K562 (cell line): ENCODE measurements at regions not wholly inside any gene's neighbourhood (a gene's known extent, or its start where the extent isn't known, plus 50 kb on each side); places are given as distances from the start of the nearest gene placed in this dataset.
A peak's percentile ranks its signal among the peaks of the same experiment; 100 is the strongest.

Experiments
- ATAC-seq: fragments of 200-7000 bp; cut with Tn5 transposase; 3 replicates; pipeline ENCODE4 v1.9.1; 2020; ENCODE audit warnings: moderate library complexity
- BruUV-seq: library from RNA; stranded (reverse); fragments of 400-500 nt; replicated peaks from 2 replicates; lab custom pipeline; 2021; lab: Mats Ljungman, UMichigan
- CTCF ChIA-PET: fragments of 300-600 bp; formaldehyde crosslinking; extraction: SDS; loops from one replicate; lab custom pipeline; 2021; ENCODE audit warnings: low intra/inter-chr PET ratio; lab: Yijun Ruan, JAX
- POLR2A ChIA-PET: fragments of 300-600, 350-650 bp; sonication (Branson Sonifier 250); formaldehyde crosslinking; extraction: SDS; loops from one replicate; lab custom pipeline; 2021; ENCODE audit warnings: antibody characterized with exemption, inconsistent platforms; lab: Yijun Ruan, JAX
- DNase-seq, 4 experiments: peaks; one replicate each; pipeline versions ENCODE4 v3.0.0 to v3.0.0-alpha.2; 2011 to 2018; ENCODE audit warnings: low spot score in 3 of 4, mixed read lengths in 3 of 4; ENCODE audit errors: extremely low read depth in 1 of 4
- FAIRE-seq: peaks from 2 replicates; lab custom pipeline; 2011; peaks lifted over from hg19 to GRCh38; lab: Jason Lieb, UNC
- H2AFZ ChIP-seq: 2 replicates; pipeline ENCODE4 v1.6.0; 2011; ENCODE audit warnings: low read depth, low read length, control low read depth, inconsistent platforms
- H3K27ac ChIP-seq: fragments of 200-600 bp; 3 replicates; pipeline ENCODE4 v1.8.0; 2011; ENCODE audit warnings: low read depth, mild to moderate bottlenecking, control low read depth, inconsistent platforms, low read length, moderate library complexity, mixed read lengths; ENCODE audit errors: extremely low read depth
- H3K27me3 ChIP-seq, 2 experiments: fragments of 300-600 bp in 1 of 2; 2 replicates in 1 of 2; 3 replicates in 1 of 2; pipeline versions ENCODE4 v1.6.0 to v1.8.0; 2011; ENCODE audit warnings: inconsistent platforms in 2 of 2, low read length in 2 of 2, mild to moderate bottlenecking in 1 of 2, mixed read lengths in 1 of 2, moderate library complexity in 1 of 2; ENCODE audit not compliant: control insufficient read depth in 2 of 2, insufficient read depth in 2 of 2
- H3K36me3 ChIP-seq: fragments of 300-600 bp; 3 replicates; pipeline ENCODE4 v1.8.0; 2011; ENCODE audit warnings: mild to moderate bottlenecking, low read length, inconsistent platforms; ENCODE audit not compliant: control insufficient read depth, insufficient read depth
- H3K4me1 ChIP-seq, 2 experiments: fragments of 200-600 bp in 1 of 2; replicated peaks in 1 of 2; 2 replicates in 1 of 2; 3 replicates in 1 of 2; pipeline versions ENCODE4 v1.5.1 to v1.8.0; 2011; ENCODE audit warnings: inconsistent platforms in 2 of 2, low read length in 2 of 2, mild to moderate bottlenecking in 1 of 2, mixed read lengths in 1 of 2, moderate library complexity in 1 of 2; ENCODE audit not compliant: control insufficient read depth in 2 of 2, insufficient read depth in 2 of 2
- H3K4me2 ChIP-seq: 2 replicates; pipeline ENCODE4 v1.6.1; 2011; ENCODE audit warnings: low read length, control low read depth, inconsistent platforms, mixed read lengths; ENCODE audit not compliant: insufficient read depth
- H3K4me3 ChIP-seq: fragments of 200-600 bp; sonication (generic), shearing (Covaris generic); 2 replicates; pipeline ENCODE4 v1.5.1; 2016; ENCODE audit warnings: control low read depth, inconsistent platforms
- H3K79me2 ChIP-seq: fragments of 200-600 bp; 3 replicates; pipeline ENCODE4 v1.8.0; 2011; ENCODE audit warnings: low read length, inconsistent platforms; ENCODE audit not compliant: control insufficient read depth, insufficient read depth
- H3K9ac ChIP-seq, 2 experiments: 2 replicates each; pipeline versions ENCODE4 v1.6.0 to v1.6.1; 2011; ENCODE audit warnings: low read depth in 2 of 2, low read length in 2 of 2, control low read depth in 1 of 2, inconsistent platforms in 1 of 2, mild to moderate bottlenecking in 1 of 2, mixed read lengths in 1 of 2; ENCODE audit not compliant: insufficient read depth in 1 of 2
- H3K9me1 ChIP-seq: one replicate; pipeline ENCODE4 v1.6.0; 2011; ENCODE audit warnings: inconsistent platforms, mild to moderate bottlenecking, low read length, moderate library complexity; ENCODE audit not compliant: control insufficient read depth, insufficient read depth
- H3K9me3 ChIP-seq: replicated peaks from 2 replicates; pipeline ENCODE4 v1.5.1; 2011; ENCODE audit warnings: low read depth, low read length, inconsistent platforms; ENCODE audit not compliant: control insufficient read depth, insufficient read depth
- H4K20me1 ChIP-seq: replicated peaks from 2 replicates; pipeline ENCODE4 v1.6.1; 2011; ENCODE audit warnings: low read length, inconsistent platforms, mixed read lengths; ENCODE audit not compliant: control insufficient read depth, insufficient read depth
- ARHGAP35 ChIP-seq: fragments of 450-650 bp; IDR thresholded peaks from 2 replicates; pipeline ENCODE4 v1.6.1; 2018; ENCODE audit not compliant: partially characterized antibody
- ARNT ChIP-seq, 2 experiments: fragments of 450-650 bp; IDR thresholded peaks; 2 replicates each; pipeline ENCODE4 v1.6.1; 2016; ENCODE audit warnings: mild to moderate bottlenecking in 1 of 2
- ESRRA ChIP-seq: fragments of 450-650 bp; IDR thresholded peaks from 2 replicates; pipeline ENCODE4 v1.6.1; 2014; ENCODE audit warnings: low read depth, mild to moderate bottlenecking, moderate library complexity, borderline replicate concordance
- HEY1 ChIP-seq: fragments of 250-450 bp; sonication (Bioruptor Pico); IDR thresholded peaks from 2 replicates; pipeline ENCODE4 v1.5.0; 2020; ENCODE audit warnings: mild to moderate bottlenecking, moderate library complexity, borderline replicate concordance
- PHTF2 ChIP-seq: fragments of 250-450 bp; sonication (Bioruptor Pico); IDR thresholded peaks from 2 replicates; pipeline ENCODE4 v1.5.0; 2021; ENCODE audit warnings: mild to moderate bottlenecking
- SRSF3 ChIP-seq: fragments of 200-400 bp; formaldehyde crosslinking; IDR thresholded peaks from 2 replicates; pipeline ENCODE4 v1.6.1; 2016; ENCODE audit warnings: mild to moderate bottlenecking, low read length, moderate library complexity; ENCODE audit not compliant: insufficient read depth
- ZFP36 ChIP-seq: fragments of 150-350 bp; IDR thresholded peaks from 2 replicates; pipeline ENCODE4 v1.6.1; 2018; ENCODE audit warnings: low read length, low read depth; ENCODE audit not compliant: partially characterized antibody
- ZFPM2 ChIP-seq: fragments of 250-450 bp; sonication (Bioruptor Pico); IDR thresholded peaks from 2 replicates; pipeline ENCODE4 v1.5.1; 2022; ENCODE audit warnings: mild to moderate bottlenecking
- ZNF175 ChIP-seq: fragments of 200-800 bp; sonication (Bioruptor generic); IDR thresholded peaks from 2 replicates; pipeline ENCODE4 v1.6.1; 2016; ENCODE audit warnings: low read depth, mild to moderate bottlenecking, missing genetic modification characterization, missing compliant biosample characterization
- ZNF644 ChIP-seq: fragments of 200-800 bp; sonication (Bioruptor generic); IDR thresholded peaks from 2 replicates; pipeline ENCODE4 v1.6.1; 2016; ENCODE audit warnings: low read depth, missing genetic modification characterization, missing compliant biosample characterization
- WGBS: fragments of 100-300 bp; shearing (Covaris generic); methylation state at CpG from one replicate; pipeline ENCODE4 v1.1.6; 2016; ENCODE audit warnings: low coverage, mixed read lengths; ENCODE audit not compliant: insufficient coverage; ENCODE audit errors: missing lambda C conversion rate; 5-methylcytosine and 5-hydroxymethylcytosine counted together
- in situ Hi-C: fragments of 300-500 bp; cut with MboI; formaldehyde crosslinking; loops from 4 replicates; pipeline ENCODE4 v1.15.0; 2018; ENCODE audit warnings: inconsistent platforms, mixed read lengths
- intact Hi-C: fragments of 100-400 bp; cut with micrococcal nuclease; formaldehyde crosslinking; loops from 2 replicates; pipeline ENCODE4 v1.14.2; 2022

DNA sequence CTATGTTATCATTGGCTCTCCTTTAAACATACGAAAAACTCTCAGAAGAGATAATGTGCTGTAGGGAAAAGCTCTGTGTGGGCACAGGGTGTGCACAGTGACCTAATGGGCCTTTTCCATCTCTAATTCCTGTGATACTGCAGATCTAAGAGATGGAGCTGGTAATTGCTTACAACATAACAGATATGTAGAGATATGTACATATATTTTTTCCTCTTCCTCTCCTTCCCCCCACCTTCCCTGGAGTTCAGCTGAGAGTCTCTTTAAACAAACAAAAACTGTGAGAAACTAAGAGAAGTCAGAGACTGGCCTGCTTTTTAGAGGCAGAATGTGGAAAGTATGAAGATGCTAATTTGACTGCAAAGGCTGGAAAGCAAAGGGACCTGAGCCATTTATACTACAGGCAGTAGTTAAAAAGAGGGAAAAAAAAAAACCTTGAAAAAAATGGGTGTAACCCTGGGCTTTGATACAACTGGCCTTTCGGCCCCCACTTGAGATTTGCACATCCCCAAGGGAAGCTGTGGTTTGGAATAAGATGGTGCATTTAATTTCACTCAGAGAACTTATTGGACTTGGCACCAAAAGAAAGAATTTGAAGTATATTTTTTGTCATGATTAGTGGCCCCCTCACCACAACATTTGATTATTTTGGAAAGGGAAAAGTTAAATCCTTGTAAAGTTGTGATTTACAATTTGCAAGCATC is 502.2 kb upstream of the ZEB2 start:
- H3K9me3 ChIP-seq = no peaks in the 10 kb centered on the region
- H3K27ac ChIP-seq = no peak overlapping the region
- no peaks in the 10 kb centered on the region for H3K79me2 ChIP-seq
- WGBS = 23% methylated on average over 2 of the region's 2 CpGs
- H4K20me1 ChIP-seq = no peaks in the 10 kb centered on the region
- H3K27me3 ChIP-seq = no peaks in the 10 kb centered on the region
- H3K9me1 ChIP-seq = no peaks in the 10 kb centered on the region
- intact Hi-C loops = no loop called here
- no peak for TF ChIP-seq ARHGAP35
- no peak for TF ChIP-seq ZNF644 (tag)
- TF ChIP-seq ARNT (IDR thresholded peaks at IDR 0.05) = no peak
- no peak for TF ChIP-seq PHTF2
- no peak for TF ChIP-seq ZFPM2 (CRISPR knock-in tag)
- TF ChIP-seq ZFP36 = no peak
- TF ChIP-seq, all 486 proteins: peak for 0
- H3K9ac ChIP-seq = no peak overlapping the region
- no TSS peak for BruUV-seq
- no peak overlapping the region for H3K4me3 ChIP-seq
- FAIRE-seq (no peak), ATAC-seq (no peak), DNase-seq (no peak)
- peak overlapping the region; percentile 43; the same call in 1 of the 2 replicates for H2AFZ ChIP-seq
- in situ Hi-C loops = no loop called here
- ChIA-PET POLR2A (interaction anchor here (1.1 to 1.2 kb wide), 2 partner anchors 11 to 12 kb away, joined by 3 to 4 read pairs; no protein-coding TSS in a partner anchor), CTCF (no interaction called here)
- no peaks in the 10 kb centered on the region for H3K36me3 ChIP-seq
- H3K4me2 ChIP-seq = no peak overlapping the region
- no peaks in the 10 kb centered on the region for H3K4me1 ChIP-seq

DNA sequence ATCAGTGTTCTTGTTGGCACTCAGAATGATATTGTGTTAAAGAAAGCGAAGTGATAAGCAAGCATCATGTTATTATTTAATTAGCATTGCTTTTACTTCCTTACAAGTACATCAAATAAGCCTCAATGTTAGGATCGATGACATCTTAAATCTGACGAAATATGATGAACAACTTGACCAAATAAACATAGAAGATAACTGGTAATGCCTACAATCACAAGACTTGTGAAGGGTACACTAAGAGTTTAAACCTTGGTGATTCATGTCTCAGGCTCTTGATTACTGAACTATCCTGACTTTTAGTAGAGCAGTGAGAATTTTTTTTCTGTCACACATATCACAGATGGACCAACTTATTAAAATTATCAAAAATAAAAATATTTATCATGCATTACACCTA is 500.8 kb upstream of the ZEB2 start:
- FAIRE-seq = no peak
- H3K4me1 ChIP-seq = no peaks in the 10 kb centered on the region
- no peak overlapping the region for H2AFZ ChIP-seq
- no peak overlapping the region for H3K4me3 ChIP-seq
- WGBS = 40% methylated on average over 3 of the region's 3 CpGs
- no peak overlapping the region for H3K9ac ChIP-seq
- DNase-seq = no peak
- H4K20me1 ChIP-seq = no peaks in the 10 kb centered on the region
- no TSS peak for BruUV-seq
- intact Hi-C loops = no loop called here
- POLR2A ChIA-PET = no interaction called here
- no peak overlapping the region for H3K27ac ChIP-seq
- no peak for ATAC-seq
- H3K79me2 ChIP-seq = no peaks in the 10 kb centered on the region
- H3K4me2 ChIP-seq = no peak overlapping the region
- no peaks in the 10 kb centered on the region for H3K9me1 ChIP-seq
- H3K36me3 ChIP-seq = no peaks in the 10 kb centered on the region
- CTCF ChIA-PET = no interaction called here
- H3K27me3 ChIP-seq = no peaks in the 10 kb centered on the region
- no peaks in the 10 kb centered on the region for H3K9me3 ChIP-seq
- in situ Hi-C loops = no loop called here
- no peak for TF ChIP-seq SRSF3
- TF ChIP-seq ESRRA = no peak
- no peak for TF ChIP-seq ZNF175
- no peak for TF ChIP-seq HEY1 (CRISPR knock-in tag)
